Mesenteric fat pad (tissue), 1 donor: ENCODE measurements at regions not wholly inside any gene's neighbourhood (a gene's known extent, or its start where the extent isn't known, plus 50 kb on each side); places are given as distances from the start of the nearest gene placed in this dataset.
"Not testable (repeated sequence)": the region's sequence is repeated elsewhere in the genome, so short reads cannot be mapped to it uniquely, and the experiment has no call there.

Experiments
- DNase-seq: peaks from one replicate; pipeline ENCODE4 v3.0.0-alpha.2; 2020; ENCODE audit warnings: low spot score
- donor health status: DM: yes; HTN: yes; CAD: no.

- DNase-seq: no peak
Measured at GRCh38 chr6:4274382-4275082, 139.2 kb upstream of the ECI2 start.

DNA sequence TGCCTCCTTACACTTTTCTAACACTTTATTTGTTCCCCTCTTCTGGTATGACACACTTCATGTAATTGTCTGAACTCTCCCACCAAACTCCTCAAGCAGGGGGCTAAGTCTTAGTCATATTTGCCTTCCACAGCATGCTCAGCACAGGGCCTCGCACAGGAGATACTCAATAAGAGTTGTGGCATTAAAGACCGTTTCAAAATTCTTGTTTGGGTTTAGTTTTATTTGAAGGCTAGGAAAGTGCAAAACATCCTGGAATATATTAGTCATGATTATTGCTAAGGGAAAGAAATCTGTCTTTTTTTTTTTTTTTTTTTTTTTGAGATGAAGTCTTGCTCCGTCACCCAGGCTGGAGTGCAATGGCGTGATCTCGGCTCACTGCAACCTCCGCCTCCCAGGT, 137.6 kb upstream of the ECI2 start:
- DNase-seq: no peak

GRCh38 chr6:4271761-4272470, 136.5 kb upstream of the ECI2 start:
- DNase-seq: no peak

GRCh38 chr6:4270776-4271175, 135.4 kb upstream of the ECI2 start:
- no peak for DNase-seq

DNA sequence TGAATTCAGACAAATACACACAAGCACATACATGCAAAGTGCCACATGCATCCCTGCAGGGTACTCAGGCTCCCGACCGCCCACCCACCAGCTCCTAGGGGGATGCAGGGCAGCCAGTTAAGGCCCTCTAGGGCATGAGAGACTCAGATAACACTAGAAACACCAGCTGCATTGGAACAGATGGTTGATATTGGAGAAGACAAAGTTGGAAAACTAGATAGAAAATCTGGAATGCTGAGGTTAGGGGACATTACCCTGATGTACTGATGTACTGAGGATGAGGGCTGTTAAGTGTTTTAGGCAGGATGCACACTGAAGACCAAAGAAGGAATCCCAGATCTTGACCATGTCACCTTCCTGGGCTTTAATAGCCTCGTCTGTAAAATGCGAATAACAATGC, 134.6 kb upstream of the ECI2 start:
- no peak for DNase-seq

DNA sequence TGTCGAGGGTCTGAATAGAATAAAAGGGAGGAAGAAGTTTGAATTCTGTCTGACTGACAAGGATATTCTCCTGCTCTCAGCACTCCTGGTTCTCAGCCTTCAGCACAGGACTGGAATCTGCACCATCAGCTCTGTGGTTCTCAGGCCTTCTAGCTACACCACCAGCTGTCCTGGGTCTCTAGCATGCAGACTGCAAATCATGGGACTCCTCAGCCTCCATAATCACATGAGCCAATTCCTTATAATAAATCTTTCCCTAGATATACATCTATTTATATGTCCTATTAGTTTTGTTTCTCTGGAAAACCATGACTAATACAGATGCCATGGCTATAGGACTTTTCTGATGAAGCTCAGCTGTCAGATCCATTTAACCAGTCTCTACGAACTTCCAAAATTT, 132.8 kb upstream of the ECI2 start:
- DNase-seq: no peak

DNA sequence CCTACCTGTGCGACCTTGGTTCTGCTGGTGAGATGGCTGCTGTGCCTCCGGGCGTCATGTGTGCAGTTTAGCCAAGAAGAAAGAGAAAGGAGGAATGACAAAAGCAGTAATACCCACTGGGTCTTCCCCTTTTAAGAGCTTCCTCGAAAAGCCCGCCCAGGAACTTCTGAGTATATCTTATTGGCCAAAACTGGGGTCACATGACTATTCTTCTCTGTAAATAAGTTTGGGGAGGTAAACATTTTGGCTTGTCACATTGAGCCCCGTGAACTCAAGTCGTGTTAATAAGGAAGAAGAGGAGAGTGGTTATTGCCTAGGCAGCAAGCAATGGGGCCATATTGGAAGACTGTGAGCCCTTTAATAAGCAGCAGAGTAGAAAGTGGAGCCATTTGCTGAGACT, 130.4 kb upstream of the ECI2 start:
- DNase-seq: no peak

- DNase-seq: no peak
Measured at GRCh38 chr6:4264601-4265000, 129.2 kb upstream of the ECI2 start.

- no peak for DNase-seq
Measured at GRCh38 chr6:4264081-4264480, 128.7 kb upstream of the ECI2 start.

- DNase-seq: no peak
Measured at GRCh38 chr6:4262526-4262925, 127.2 kb upstream of the ECI2 start.

DNA sequence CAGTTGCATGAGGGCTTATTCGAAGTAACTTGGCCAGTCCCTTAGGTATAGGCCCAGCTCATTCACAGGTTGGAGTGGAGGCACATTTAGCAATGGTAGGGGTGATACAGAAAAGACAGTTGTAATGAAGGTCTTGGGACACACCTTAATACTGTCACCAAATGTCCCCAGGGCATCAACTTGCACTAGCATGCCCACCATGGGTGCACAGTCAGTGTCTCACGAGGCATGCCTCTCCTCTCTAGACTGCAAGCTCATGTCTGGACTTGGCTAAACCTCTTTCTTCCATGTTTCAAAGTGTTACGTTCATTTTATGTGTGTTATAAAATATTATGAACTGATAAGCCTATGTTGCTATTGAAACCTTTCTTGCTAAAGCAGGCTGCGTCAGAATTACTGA, 124.0 kb upstream of the ECI2 start:
- DNase-seq: no peak

GRCh38 chr6:4258733-4259132, 123.4 kb upstream of the ECI2 start:
- DNase-seq: no peak

GRCh38 chr6:4256969-4257368, 121.6 kb upstream of the ECI2 start:
- DNase-seq: no peak

DNA sequence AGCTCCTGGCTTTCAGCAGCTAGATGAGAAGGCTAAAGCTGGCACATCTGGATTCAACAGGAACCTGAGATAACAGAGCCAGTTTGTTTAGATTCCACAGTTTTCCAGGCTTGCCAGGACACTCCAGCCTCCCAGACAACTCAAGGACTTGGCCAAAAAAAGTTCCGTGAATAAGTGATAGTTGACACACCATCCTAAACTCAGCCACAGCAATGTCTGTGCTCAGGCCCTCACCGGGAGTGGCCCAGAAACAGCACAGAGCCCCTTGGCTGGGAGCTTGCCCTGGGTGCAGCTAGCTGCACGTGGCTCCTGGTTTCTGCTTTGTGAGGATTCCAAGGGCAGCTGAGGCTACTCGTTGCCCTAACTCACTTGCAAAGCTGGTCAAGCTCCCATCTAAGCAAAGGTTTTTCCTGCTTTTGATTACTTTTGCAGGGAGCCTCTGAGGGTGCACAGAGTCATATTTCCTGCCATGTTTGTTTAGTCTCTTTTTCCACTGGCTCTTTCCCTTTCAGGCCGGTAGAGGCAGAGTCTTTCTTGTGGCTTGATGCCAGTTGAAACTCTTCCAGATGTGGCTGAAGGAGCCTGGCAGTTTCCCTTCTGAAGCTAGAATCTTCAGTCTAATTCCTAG, 118.3 kb upstream of the ECI2 start:
- DNase-seq: no peak

DNA sequence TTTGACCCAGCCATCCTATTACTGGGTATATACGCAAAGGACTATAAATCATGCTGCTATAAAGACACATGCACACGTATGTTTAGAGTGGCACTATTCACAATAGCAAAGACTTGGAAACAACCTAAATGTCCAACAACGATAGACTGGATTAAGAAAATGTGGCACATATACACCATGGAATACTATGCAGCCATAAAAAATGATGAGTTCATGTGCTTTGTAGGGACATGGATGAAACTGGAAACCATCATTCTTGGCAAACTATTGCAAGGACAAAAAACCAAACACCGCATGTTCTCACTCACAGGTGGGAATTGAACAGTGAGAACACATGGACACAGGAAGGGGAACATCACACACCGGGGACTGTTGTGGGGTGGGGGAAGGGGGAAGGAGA, 117.1 kb upstream of the ECI2 start:
- DNase-seq: not testable (repeated sequence)

DNA sequence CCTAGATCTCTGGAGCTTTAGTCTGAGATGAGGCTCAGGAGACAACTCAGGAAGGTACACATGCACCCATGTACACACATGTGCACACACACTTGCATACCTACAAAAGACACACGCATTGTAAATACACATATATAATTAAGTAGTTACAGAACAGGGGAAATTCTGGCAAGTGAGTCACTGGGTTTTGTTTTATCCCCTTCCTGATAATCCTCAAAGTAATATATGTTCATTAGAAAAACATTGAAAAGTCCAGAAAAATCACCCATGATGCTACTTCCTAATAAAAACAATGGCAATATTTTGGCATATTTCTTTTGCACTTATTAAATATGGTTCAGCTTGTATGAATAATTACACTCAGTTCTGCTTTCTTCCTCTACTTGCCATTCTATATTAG, 115.3 kb upstream of the ECI2 start:
- no peak for DNase-seq

DNA sequence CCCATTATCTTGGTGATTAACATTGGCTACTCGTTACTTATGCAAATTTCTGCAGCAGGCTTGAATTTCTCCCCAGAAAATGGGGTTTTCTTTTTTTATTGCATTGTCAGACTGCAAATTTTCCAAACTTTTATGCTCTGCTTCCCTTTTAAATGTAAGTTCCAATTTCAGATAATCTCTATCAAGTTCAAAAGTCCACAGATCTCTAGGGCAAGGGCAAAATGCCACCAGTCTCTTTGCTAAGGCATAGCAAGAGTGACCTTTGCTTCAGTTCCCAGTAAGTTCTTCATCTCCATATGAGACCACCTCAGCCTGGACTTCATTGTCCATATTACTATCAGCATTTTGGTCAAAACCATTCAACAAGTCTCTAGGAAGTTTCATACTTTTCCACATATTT, 108.5 kb upstream of the ECI2 start:
- not testable (repeated sequence) for DNase-seq

- no peak for DNase-seq
Measured at GRCh38 chr6:4243237-4243636, 107.9 kb upstream of the ECI2 start.

- no peak for DNase-seq
Measured at GRCh38 chr6:4242601-4243000, 107.2 kb upstream of the ECI2 start.

- no peak for DNase-seq
Measured at GRCh38 chr6:4240148-4240547, 104.8 kb upstream of the ECI2 start.

- DNase-seq: no peak
Measured at GRCh38 chr6:4225161-4225872, 89.9 kb upstream of the ECI2 start.
